ENCODE measurements at regions not wholly inside any gene's neighbourhood (a gene's known extent, or its start where the extent isn't known, plus 50 kb on each side); places are given as distances from the start of the nearest gene placed in this dataset.

GRCh38 chr2:165033402-165033801 is 78.1 kb upstream of the SLC38A11 start:
- DNase-seq (ENCODE audit: low spot score): no peak

- DNase-seq (ENCODE audit: low spot score): no peak
Measured at GRCh38 chr2:165032559-165032958, 77.2 kb upstream of the SLC38A11 start.

- DNase-seq (ENCODE audit: low spot score): no peak
Measured at GRCh38 chr2:165024199-165024598, 68.9 kb upstream of the SLC38A11 start.

- no peak for DNase-seq (ENCODE audit: low spot score)
Measured at GRCh38 chr2:165022781-165023180, 67.5 kb upstream of the SLC38A11 start.

GRCh38 chr2:165017966-165018596 is 62.8 kb upstream of the SLC38A11 start:
- no peak for DNase-seq (ENCODE audit: low spot score)

GRCh38 chr2:165016772-165017411 is 61.6 kb upstream of the SLC38A11 start:
- DNase-seq (ENCODE audit: low spot score): peak; percentile 49

- DNase-seq (ENCODE audit: low spot score): peak; percentile 56
Measured at GRCh38 chr2:165015052-165015642, 59.8 kb upstream of the SLC38A11 start.

GRCh38 chr2:165013944-165014619 is 58.8 kb upstream of the SLC38A11 start:
- DNase-seq (ENCODE audit: low spot score): no peak

GRCh38 chr2:165011199-165011598 is 55.9 kb upstream of the SLC38A11 start:
- no peak for DNase-seq (ENCODE audit: low spot score)

- no peak for DNase-seq (ENCODE audit: low spot score)
Measured at GRCh38 chr2:165010556-165010955, 55.2 kb upstream of the SLC38A11 start.

GRCh38 chr2:165009466-165009865 is 54.1 kb upstream of the SLC38A11 start:
- no peak for DNase-seq (ENCODE audit: low spot score)

- DNase-seq (ENCODE audit: low spot score): peak; percentile 4
Measured at GRCh38 chr2:165008730-165009315, 53.5 kb upstream of the SLC38A11 start.

GRCh38 chr2:165007161-165007744 is 51.9 kb upstream of the SLC38A11 start:
- DNase-seq (ENCODE audit: low spot score): no peak

Data from SW480 (cell line).